ENCODE measurements at regions not wholly inside any gene's neighbourhood (a gene's known extent, or its start where the extent isn't known, plus 50 kb on each side); places are given as distances from the start of the nearest gene placed in this dataset.

- no peak for DNase-seq (ENCODE audit: low read depth, low spot score)
- in situ Hi-C loops (cut with HindIII; ENCODE audit: low pct_unique_long_range_greater_than_20kb, low sequenced_read_pairs), result no loop called here
These were observed 83.6 kb downstream of the HPGD start for GRCh38 chr4:174438711-174439110.

GRCh38 chr4:174437749-174438148 is 84.5 kb downstream of the HPGD start:
- DNase-seq (ENCODE audit: low read depth, low spot score), result no peak
- in situ Hi-C loops (cut with HindIII; ENCODE audit: low pct_unique_long_range_greater_than_20kb, low sequenced_read_pairs), result no loop called here

- DNase-seq (ENCODE audit: low read depth, low spot score), result no peak
- in situ Hi-C loops (cut with HindIII; ENCODE audit: low pct_unique_long_range_greater_than_20kb, low sequenced_read_pairs), result no loop called here
These were observed 85.0 kb downstream of the HPGD start for GRCh38 chr4:174437324-174437723.

- in situ Hi-C loops (cut with HindIII; ENCODE audit: low pct_unique_long_range_greater_than_20kb, low sequenced_read_pairs), result no loop called here
- DNase-seq (ENCODE audit: low read depth, low spot score), result no peak
These were observed 85.9 kb downstream of the HPGD start for GRCh38 chr4:174436377-174436776.

GRCh38 chr4:174435974-174436373 is 86.3 kb downstream of the HPGD start:
- no peak for DNase-seq (ENCODE audit: low read depth, low spot score)

GRCh38 chr4:174434455-174434854 is 87.8 kb downstream of the HPGD start:
- in situ Hi-C loops (cut with HindIII; ENCODE audit: low pct_unique_long_range_greater_than_20kb, low sequenced_read_pairs), result no loop called here
- no peak for DNase-seq (ENCODE audit: low read depth, low spot score)

More at GRCh38 chr4:174435974-174436373, 86.3 kb downstream of the HPGD start:
- in situ Hi-C loops (cut with HindIII; ENCODE audit: low pct_unique_long_range_greater_than_20kb, low sequenced_read_pairs), result no loop called here

- in situ Hi-C loops (cut with HindIII; ENCODE audit: low pct_unique_long_range_greater_than_20kb, low sequenced_read_pairs), result no loop called here
These were observed 91.7 kb downstream of the HPGD start for GRCh38 chr4:174430576-174430975.

GRCh38 chr4:174429701-174430410 is 92.4 kb downstream of the HPGD start:
- DNase-seq (ENCODE audit: low read depth, low spot score), result no peak
- in situ Hi-C loops (cut with HindIII; ENCODE audit: low pct_unique_long_range_greater_than_20kb, low sequenced_read_pairs), result no loop called here

More at GRCh38 chr4:174430576-174430975, 91.7 kb downstream of the HPGD start:
- DNase-seq (ENCODE audit: low read depth, low spot score), result peak; percentile 70

- in situ Hi-C loops (cut with HindIII; ENCODE audit: low pct_unique_long_range_greater_than_20kb, low sequenced_read_pairs), result no loop called here
- no peak for DNase-seq (ENCODE audit: low read depth, low spot score)
These were observed 94.6 kb downstream of the HPGD start for GRCh38 chr4:174427571-174428140.

GRCh38 chr4:174425669-174426068 is 96.6 kb downstream of the HPGD start:
- DNase-seq (ENCODE audit: low read depth, low spot score), result no peak
- in situ Hi-C loops (cut with HindIII; ENCODE audit: low pct_unique_long_range_greater_than_20kb, low sequenced_read_pairs), result no loop called here

GRCh38 chr4:174423257-174423944 is 98.9 kb downstream of the HPGD start:
- in situ Hi-C loops (cut with HindIII; ENCODE audit: low pct_unique_long_range_greater_than_20kb, low sequenced_read_pairs), result no loop called here
- DNase-seq (ENCODE audit: low read depth, low spot score), result peak; percentile 86

GRCh38 chr4:174422893-174423256 is 99.4 kb downstream of the HPGD start:
- in situ Hi-C loops (cut with HindIII; ENCODE audit: low pct_unique_long_range_greater_than_20kb, low sequenced_read_pairs), result no loop called here
- DNase-seq (ENCODE audit: low read depth, low spot score), result no peak

GRCh38 chr4:174420316-174420715 is 102.0 kb downstream of the HPGD start:
- DNase-seq (ENCODE audit: low read depth, low spot score), result no peak
- in situ Hi-C loops (cut with HindIII; ENCODE audit: low pct_unique_long_range_greater_than_20kb, low sequenced_read_pairs), result no loop called here

GRCh38 chr4:174418640-174419212 is 103.6 kb downstream of the HPGD start:
- in situ Hi-C loops (cut with HindIII; ENCODE audit: low pct_unique_long_range_greater_than_20kb, low sequenced_read_pairs), result no loop called here
- DNase-seq (ENCODE audit: low read depth, low spot score), result no peak

- peak; percentile 41 for DNase-seq (ENCODE audit: low read depth, low spot score)
- in situ Hi-C loops (cut with HindIII; ENCODE audit: low pct_unique_long_range_greater_than_20kb, low sequenced_read_pairs), result no loop called here
These were observed 113.3 kb downstream of the HPGD start for GRCh38 chr4:174408841-174409552.

- in situ Hi-C loops (cut with HindIII; ENCODE audit: low pct_unique_long_range_greater_than_20kb, low sequenced_read_pairs), result no loop called here
- DNase-seq (ENCODE audit: low read depth, low spot score), result no peak
These were observed 115.9 kb downstream of the HPGD start for GRCh38 chr4:174406383-174406782.

GRCh38 chr4:174405923-174406322 is 116.4 kb downstream of the HPGD start:
- no peak for DNase-seq (ENCODE audit: low read depth, low spot score)
- in situ Hi-C loops (cut with HindIII; ENCODE audit: low pct_unique_long_range_greater_than_20kb, low sequenced_read_pairs), result no loop called here

GRCh38 chr4:174404677-174405076 is 117.6 kb downstream of the HPGD start:
- in situ Hi-C loops (cut with HindIII; ENCODE audit: low pct_unique_long_range_greater_than_20kb, low sequenced_read_pairs), result no loop called here
- DNase-seq (ENCODE audit: low read depth, low spot score), result no peak

All from SK-MEL-5 (cell line).